ENCODE measurements at regions not wholly inside any gene's neighbourhood (a gene's known extent, or its start where the extent isn't known, plus 50 kb on each side); places are given as distances from the start of the nearest gene placed in this dataset.

DNA sequence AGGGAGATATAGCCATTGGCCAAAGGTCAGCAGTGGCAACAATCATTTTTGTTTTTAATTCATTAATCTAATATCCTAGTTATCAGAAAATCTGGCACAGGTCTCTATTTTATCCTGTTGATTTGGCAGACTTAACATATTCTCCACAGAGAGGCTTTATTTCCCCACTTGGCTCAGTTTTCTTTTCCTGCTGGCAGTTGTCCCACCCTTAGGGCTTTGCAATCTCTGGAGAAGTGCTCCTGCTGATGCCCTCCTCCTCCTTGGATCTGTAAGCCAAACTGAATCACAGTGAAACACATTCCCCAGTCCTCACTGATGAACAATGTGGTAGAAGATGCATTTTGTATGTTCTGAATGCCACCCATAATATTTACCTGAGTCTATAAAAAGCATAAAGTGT is 889.7 kb downstream of the PDHA2 start:
- DNase-seq (ENCODE audit: low read depth), result no peak
- TF ChIP-seq CTCF (IDR thresholded peaks at IDR 0.05; ENCODE audit: low read depth, low read length, missing control alignments), result no peak
- H3K4me3 ChIP-seq (ENCODE audit: low read depth, low read length), result no peak overlapping the region

- no peak for TF ChIP-seq CTCF (IDR thresholded peaks at IDR 0.05; ENCODE audit: low read depth, low read length, missing control alignments)
- DNase-seq (ENCODE audit: low read depth), result no peak
- no peak overlapping the region for H3K4me3 ChIP-seq (ENCODE audit: low read depth, low read length)
Observed at GRCh38 chr4:96730432-96730831, 890.5 kb downstream of the PDHA2 start.

DNA sequence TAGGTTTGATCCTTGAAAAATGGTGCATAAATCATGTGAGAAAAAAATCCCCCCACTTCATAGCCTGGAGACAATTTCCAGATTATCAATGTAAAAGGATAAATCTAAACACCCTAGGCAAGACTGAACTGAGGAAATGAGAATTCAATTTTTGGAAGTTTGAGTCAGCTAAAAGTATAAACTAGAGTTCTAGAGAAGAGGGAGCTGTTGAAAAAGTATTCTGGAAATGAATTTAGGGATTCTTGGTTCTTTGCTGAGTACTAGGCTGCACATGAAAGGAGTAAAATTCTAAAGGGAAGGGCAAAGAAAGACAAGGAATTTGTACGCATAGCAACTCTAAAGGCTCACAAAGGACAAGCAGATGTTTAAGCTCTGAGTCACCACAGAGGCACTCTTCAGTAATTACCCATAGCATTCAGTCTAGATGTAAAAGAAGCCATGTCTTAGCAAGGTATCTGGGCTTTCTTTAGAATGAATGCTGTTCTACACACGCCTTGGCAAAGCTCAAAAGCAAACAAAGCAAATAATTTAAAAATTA is 896.5 kb downstream of the PDHA2 start:
- DNase-seq (ENCODE audit: low read depth), result no peak
- no peak for TF ChIP-seq CTCF (IDR thresholded peaks at IDR 0.05; ENCODE audit: low read depth, low read length, missing control alignments)
- H3K4me3 ChIP-seq (ENCODE audit: low read depth, low read length), result no peak overlapping the region

- no peak overlapping the region for H3K4me3 ChIP-seq (ENCODE audit: low read depth, low read length)
- no peak for TF ChIP-seq CTCF (IDR thresholded peaks at IDR 0.05; ENCODE audit: low read depth, low read length, missing control alignments)
- no peak for DNase-seq (ENCODE audit: low read depth)
Observed at GRCh38 chr4:96739101-96739500, 899.2 kb downstream of the PDHA2 start.

- no peak overlapping the region for H3K4me3 ChIP-seq (ENCODE audit: low read depth, low read length)
- TF ChIP-seq CTCF (IDR thresholded peaks at IDR 0.05; ENCODE audit: low read depth, low read length, missing control alignments), result no peak
- no peak for DNase-seq (ENCODE audit: low read depth)
Observed at GRCh38 chr4:96742332-96743014, 902.6 kb downstream of the PDHA2 start.

DNA sequence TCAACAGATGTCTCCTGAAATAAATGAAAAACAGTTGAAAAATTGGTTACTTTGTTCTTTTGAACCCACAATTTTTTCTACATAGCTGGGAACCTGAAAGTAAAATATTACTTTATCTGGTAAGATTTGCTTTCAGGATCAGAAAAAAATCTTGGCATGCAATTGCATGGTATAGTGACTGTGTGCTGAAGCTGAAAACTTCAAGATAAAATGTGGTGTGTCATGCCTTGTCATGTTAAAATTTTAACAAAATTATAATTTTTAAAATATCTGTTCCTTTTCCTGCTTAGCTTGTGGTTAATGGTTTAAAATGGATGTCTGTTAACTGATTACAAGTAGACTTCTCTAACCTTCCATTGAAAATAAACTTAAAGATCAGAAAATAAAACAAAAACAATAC is 904.8 kb downstream of the PDHA2 start:
- H3K4me3 ChIP-seq (ENCODE audit: low read depth, low read length), result no peak overlapping the region
- no peak for TF ChIP-seq CTCF (IDR thresholded peaks at IDR 0.05; ENCODE audit: low read depth, low read length, missing control alignments)
- no peak for DNase-seq (ENCODE audit: low read depth)

DNA sequence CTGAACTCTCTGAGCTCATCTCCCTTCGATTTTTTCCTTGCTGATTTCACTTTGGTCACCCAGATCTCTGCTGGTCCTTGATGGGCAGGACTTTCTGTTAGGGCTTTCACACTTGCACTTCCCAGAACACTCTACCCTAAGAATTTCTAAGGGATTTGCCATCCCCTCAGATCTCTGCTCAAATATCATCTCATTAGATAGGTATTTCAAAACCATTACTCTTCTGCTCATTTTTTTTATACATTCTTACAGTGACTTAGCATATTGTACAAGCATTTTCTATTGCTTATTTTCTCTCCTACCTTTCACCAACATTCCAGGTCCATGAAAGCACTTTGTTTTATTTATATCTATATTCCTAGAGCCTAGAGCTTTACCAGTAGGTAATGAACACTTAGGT is 913.3 kb downstream of the PDHA2 start:
- TF ChIP-seq CTCF (IDR thresholded peaks at IDR 0.05; ENCODE audit: low read depth, low read length, missing control alignments), result no peak
- no peak for DNase-seq (ENCODE audit: low read depth)

More for the DNA sequence above, 913.3 kb downstream of the PDHA2 start:
- no peak overlapping the region for H3K4me3 ChIP-seq (ENCODE audit: low read depth, low read length)

All from GM12864 (cell line).